Smooth muscle cell (in vitro differentiated cells): ENCODE measurements at regions not wholly inside any gene's neighbourhood (a gene's known extent, or its start where the extent isn't known, plus 50 kb on each side); places are given as distances from the start of the nearest gene placed in this dataset.

Experiments
- DNase-seq: peaks from one replicate; lab custom pipeline; 2025; ENCODE audit not compliant: unreplicated experiment; lab: John Stamatoyannopoulos, UW
- H2AFZ ChIP-seq: fragments of 200-600 bp; sonication (generic); 2 replicates; pipeline ENCODE4 v1.6.0; 2016; ENCODE audit warnings: antibody characterized with exemption, low read depth, mild to moderate bottlenecking
- H3F3A ChIP-seq: fragments of 200-600 bp; sonication (generic); 2 replicates; pipeline ENCODE4 v1.6.0; 2017; ENCODE audit warnings: antibody characterized with exemption, low read depth
- H3K27ac ChIP-seq: fragments of 200-600 bp; sonication (generic); 2 replicates; pipeline ENCODE4 v1.5.1; 2016; ENCODE audit warnings: low read depth, mild to moderate bottlenecking
- H3K27me3 ChIP-seq: fragments of 200-600 bp; sonication (generic); 2 replicates; pipeline ENCODE4 v1.6.1; 2016; ENCODE audit warnings: low read depth, mild to moderate bottlenecking
- H3K36me3 ChIP-seq: fragments of 200-600 bp; sonication (generic); 2 replicates; pipeline ENCODE4 v1.5.1; 2016; ENCODE audit warnings: low read depth
- H3K4me1 ChIP-seq: fragments of 200-600 bp; sonication (generic); 2 replicates; pipeline ENCODE4 v1.5.1; 2016; ENCODE audit warnings: low read depth
- H3K4me2 ChIP-seq: fragments of 200-600 bp; sonication (generic); 2 replicates; pipeline ENCODE4 v1.6.0; 2016; ENCODE audit warnings: mild to moderate bottlenecking
- H3K4me3 ChIP-seq: fragments of 200-600 bp; sonication (generic); 2 replicates; pipeline ENCODE4 v1.5.1; 2016; ENCODE audit warnings: mild to moderate bottlenecking
- H3K79me2 ChIP-seq: fragments of 200-600 bp; sonication (generic); 2 replicates; pipeline ENCODE4 v1.6.0; 2016; ENCODE audit warnings: low read depth, mild to moderate bottlenecking
- H3K9ac ChIP-seq: fragments of 200-600 bp; sonication (generic); 2 replicates; pipeline ENCODE4 v1.6.0; 2016; ENCODE audit warnings: low read depth
- H3K9me3 ChIP-seq: fragments of 200-600 bp; sonication (generic); replicated peaks from 2 replicates; pipeline ENCODE4 v1.5.1; 2016; ENCODE audit warnings: low read depth
- H4K20me1 ChIP-seq: fragments of 200-600 bp; sonication (generic); 2 replicates; pipeline ENCODE4 v1.6.0; 2016; ENCODE audit warnings: low read depth
- CTCF ChIP-seq: fragments of 200-600 bp; sonication (generic); IDR thresholded peaks from 2 replicates; pipeline ENCODE4 v1.5.1; 2017; ENCODE audit warnings: borderline replicate concordance, mild to moderate bottlenecking, antibody characterized with exemption; ENCODE audit not compliant: insufficient read depth, poor library complexity, severe bottlenecking
- WGBS: methylation state at CpG from one replicate; pipeline ENCODE4 v1.1.7; 2016; ENCODE audit warnings: low lambda C conversion rate; 5-methylcytosine and 5-hydroxymethylcytosine counted together

- WGBS: 88% methylated on average over 18 of the region's 18 CpGs
- peak overlapping the region; percentile 43 for H3K4me2 ChIP-seq
- no peaks in the 10 kb centered on the region for H3K27me3 ChIP-seq
- peaks cover 34% of the 10 kb centered on the region for H3K4me1 ChIP-seq
- H3F3A ChIP-seq: peaks cover 4% of the 10 kb centered on the region
- H3K4me3 ChIP-seq: no peak overlapping the region
- H2AFZ ChIP-seq: no peak overlapping the region
- H3K9me3 ChIP-seq: no peaks in the 10 kb centered on the region
- no peak for TF ChIP-seq CTCF
- no peaks in the 10 kb centered on the region for H4K20me1 ChIP-seq
- H3K9ac ChIP-seq: peak overlapping the region; percentile 11
- H3K79me2 ChIP-seq: no peaks in the 10 kb centered on the region
- no peak for DNase-seq
- peak overlapping the region; percentile 57 for H3K27ac ChIP-seq
- no peaks in the 10 kb centered on the region for H3K36me3 ChIP-seq
These were observed 202.3 kb downstream of the BCOR start for GRCh38 chrX:39895218-39896110.

- DNase-seq: peak; percentile 22
- Histone ChIP-seq H3K27ac (peak overlapping the region; percentile 58), H3K79me2 (no peaks in the 10 kb centered on the region), H3F3A (peaks cover 4% of the 10 kb centered on the region), H3K4me1 (peaks cover 42% of the 10 kb centered on the region), H3K4me2 (peak overlapping the region; percentile 52), H4K20me1 (no peaks in the 10 kb centered on the region), H3K36me3 (no peaks in the 10 kb centered on the region), H3K9me3 (no peaks in the 10 kb centered on the region), H3K4me3 (no peak overlapping the region), H2AFZ (peak overlapping the region; percentile 4), H3K27me3 (no peaks in the 10 kb centered on the region), H3K9ac (no peak overlapping the region)
- 22% methylated on average over 19 of the region's 20 CpGs for WGBS
- TF ChIP-seq CTCF: no peak
These were observed 200.6 kb downstream of the BCOR start for GRCh38 chrX:39896951-39897740.

GRCh38 chrX:39897741-39898097 lies 200.0 kb downstream of the BCOR start:
- no peak for DNase-seq
- H3K9ac ChIP-seq: no peak overlapping the region
- H3K27me3 ChIP-seq: no peaks in the 10 kb centered on the region
- H3K4me3 ChIP-seq: no peak overlapping the region
- 30% methylated on average over 6 of the region's 6 CpGs for WGBS
- H3K9me3 ChIP-seq: no peaks in the 10 kb centered on the region
- H2AFZ ChIP-seq: no peak overlapping the region
- H3K4me2 ChIP-seq: peak overlapping the region; percentile 52
- peak overlapping the region; percentile 58 for H3K27ac ChIP-seq
- no peaks in the 10 kb centered on the region for H4K20me1 ChIP-seq
- TF ChIP-seq CTCF: no peak
- no peaks in the 10 kb centered on the region for H3K79me2 ChIP-seq
- H3K4me1 ChIP-seq: peaks cover 42% of the 10 kb centered on the region
- peaks cover 4% of the 10 kb centered on the region for H3F3A ChIP-seq
- H3K36me3 ChIP-seq: no peaks in the 10 kb centered on the region
